SJSA1 (cell line): ENCODE measurements at regions not wholly inside any gene's neighbourhood (a gene's known extent, or its start where the extent isn't known, plus 50 kb on each side); places are given as distances from the start of the nearest gene placed in this dataset.

Source experiments
- DNase-seq, 2 experiments: peaks; one replicate each; pipeline ENCODE4 v3.0.0-alpha.2; 2015 to 2020; ENCODE audit warnings: low spot score in 2 of 2, low read depth in 1 of 2
- H3K27ac ChIP-seq: fragments of 250-450 bp; sonication (Bioruptor Pico); 2 replicates; pipeline ENCODE4 v1.5.1; 2020; ENCODE audit warnings: mild to moderate bottlenecking, moderate library complexity
- H3K27me3 ChIP-seq: fragments of 250-450 bp; sonication (Bioruptor Pico); replicated peaks from 2 replicates; pipeline ENCODE4 v1.5.1; 2020; ENCODE audit warnings: mild to moderate bottlenecking, moderate library complexity
- H3K36me3 ChIP-seq: fragments of 250-450 bp; sonication (Bioruptor Pico); 2 replicates; pipeline ENCODE4 v1.5.1; 2020; ENCODE audit warnings: mild to moderate bottlenecking
- H3K4me1 ChIP-seq: fragments of 250-450 bp; sonication (Bioruptor Pico); replicated peaks from 2 replicates; pipeline ENCODE4 v1.6.1; 2021; ENCODE audit warnings: mild to moderate bottlenecking
- H3K4me3 ChIP-seq: fragments of 250-450 bp; sonication (Bioruptor Pico); 2 replicates; pipeline ENCODE4 v1.5.1; 2020; ENCODE audit warnings: mild to moderate bottlenecking
- H3K9me3 ChIP-seq: fragments of 250-450 bp; sonication (Bioruptor Pico); replicated peaks from 2 replicates; pipeline ENCODE4 v1.5.1; 2020; ENCODE audit warnings: mild to moderate bottlenecking

DNA sequence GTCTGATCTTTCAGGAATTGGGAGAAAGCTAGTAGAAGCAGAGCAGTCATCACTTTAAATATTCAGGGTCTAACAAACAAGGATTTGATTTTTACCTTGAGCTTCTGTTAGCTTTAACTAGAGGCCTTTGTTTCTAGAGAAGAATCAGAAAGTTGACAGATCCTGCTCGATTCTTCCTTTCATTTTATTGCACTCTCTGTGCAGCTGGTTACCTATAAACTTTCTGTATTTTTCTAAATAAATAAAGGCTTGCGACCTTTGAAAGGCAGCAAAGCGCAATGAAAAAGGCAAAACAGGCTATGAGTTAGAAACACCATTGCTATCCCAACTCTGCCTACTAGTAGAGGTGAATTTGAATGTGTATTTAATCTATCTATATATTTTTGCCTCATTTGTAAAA, 101.4 kb upstream of the NPY2R start:
- H3K36me3 ChIP-seq: no peaks in the 10 kb centered on the region
- no peaks in the 10 kb centered on the region for H3K27me3 ChIP-seq

DNA sequence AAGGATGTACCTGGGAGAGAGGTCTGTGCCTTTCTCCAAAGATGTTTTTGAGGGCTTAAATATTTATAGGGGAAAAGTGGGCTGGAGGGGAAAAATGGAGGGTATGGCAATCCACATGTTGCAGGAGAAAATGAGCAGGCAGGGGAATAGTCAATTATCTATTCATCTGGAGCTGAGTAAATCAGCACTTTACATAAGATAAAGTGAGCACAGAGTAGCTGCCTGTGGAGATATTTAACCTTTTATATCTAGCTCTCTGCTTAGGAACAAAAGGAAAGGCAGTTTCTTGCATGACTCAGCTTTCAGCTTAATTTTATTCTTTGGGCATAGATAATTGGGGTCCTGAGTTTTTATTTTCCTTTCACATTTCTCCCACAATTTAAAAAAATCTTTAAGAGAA, 93.6 kb upstream of the NPY2R start:
- no peaks in the 10 kb centered on the region for H3K4me1 ChIP-seq
- H3K27me3 ChIP-seq: no peaks in the 10 kb centered on the region
- no peak overlapping the region for H3K4me3 ChIP-seq
- no peaks in the 10 kb centered on the region for H3K36me3 ChIP-seq
- H3K9me3 ChIP-seq: no peaks in the 10 kb centered on the region
- DNase-seq: no peak
- no peak overlapping the region for H3K27ac ChIP-seq

More for the DNA sequence above, 101.4 kb upstream of the NPY2R start:
- H3K9me3 ChIP-seq: no peaks in the 10 kb centered on the region
- no peak for DNase-seq
- no peaks in the 10 kb centered on the region for H3K4me1 ChIP-seq
- H3K27ac ChIP-seq: no peak overlapping the region
- H3K4me3 ChIP-seq: no peak overlapping the region

DNA sequence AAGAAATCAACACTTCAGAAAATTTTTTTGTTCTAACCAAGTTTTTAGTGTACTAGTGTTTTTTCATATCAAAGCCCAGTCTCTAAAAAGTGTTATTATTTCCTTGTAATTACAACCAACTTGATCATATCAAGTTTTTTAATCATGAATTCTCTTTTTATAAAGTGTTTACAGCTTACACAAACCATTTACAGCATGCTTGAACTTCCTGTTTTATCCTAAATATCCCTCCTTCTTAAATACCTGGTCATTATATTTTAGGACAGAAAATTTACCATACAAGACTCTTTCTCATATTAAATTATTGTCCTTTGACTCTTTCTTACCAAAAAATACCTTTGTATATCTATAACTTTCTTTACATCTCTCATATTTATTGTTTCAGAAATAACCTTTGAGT, 89.4 kb upstream of the NPY2R start:
- Histone ChIP-seq H3K27me3 (no peaks in the 10 kb centered on the region), H3K4me1 (no peaks in the 10 kb centered on the region), H3K27ac (no peak overlapping the region), H3K36me3 (no peaks in the 10 kb centered on the region), H3K9me3 (no peaks in the 10 kb centered on the region), H3K4me3 (no peak overlapping the region)
- no peak for DNase-seq

DNA sequence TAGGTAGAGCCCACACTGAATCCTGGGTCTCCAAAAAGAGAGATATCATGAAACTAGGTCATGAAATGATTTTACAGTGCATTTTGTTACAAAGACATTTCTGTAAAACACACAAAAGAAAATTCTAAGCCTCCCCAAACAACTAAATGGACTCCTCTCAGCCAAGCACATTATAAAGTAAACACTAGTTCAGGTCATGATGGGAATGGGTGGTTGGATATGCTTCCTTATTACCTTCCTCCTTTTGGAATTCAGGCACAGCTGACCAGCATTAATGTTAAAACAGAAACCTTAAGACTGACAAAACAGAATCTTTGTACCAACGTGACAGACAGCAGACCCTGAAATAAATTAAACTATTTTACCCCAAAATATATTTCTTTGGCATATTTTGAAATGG, 87.9 kb upstream of the NPY2R start:
- no peak overlapping the region for H3K27ac ChIP-seq
- no peak overlapping the region for H3K4me3 ChIP-seq
- no peak for DNase-seq
- H3K9me3 ChIP-seq: no peaks in the 10 kb centered on the region
- no peaks in the 10 kb centered on the region for H3K27me3 ChIP-seq
- H3K36me3 ChIP-seq: no peaks in the 10 kb centered on the region
- H3K4me1 ChIP-seq: no peaks in the 10 kb centered on the region

GRCh38 chr4:155122382-155122781, 86.1 kb upstream of the NPY2R start:
- Histone ChIP-seq H3K36me3 (no peaks in the 10 kb centered on the region), H3K27ac (no peak overlapping the region), H3K4me1 (no peaks in the 10 kb centered on the region), H3K27me3 (no peaks in the 10 kb centered on the region), H3K9me3 (no peaks in the 10 kb centered on the region), H3K4me3 (no peak overlapping the region)
- DNase-seq: no peak

DNA sequence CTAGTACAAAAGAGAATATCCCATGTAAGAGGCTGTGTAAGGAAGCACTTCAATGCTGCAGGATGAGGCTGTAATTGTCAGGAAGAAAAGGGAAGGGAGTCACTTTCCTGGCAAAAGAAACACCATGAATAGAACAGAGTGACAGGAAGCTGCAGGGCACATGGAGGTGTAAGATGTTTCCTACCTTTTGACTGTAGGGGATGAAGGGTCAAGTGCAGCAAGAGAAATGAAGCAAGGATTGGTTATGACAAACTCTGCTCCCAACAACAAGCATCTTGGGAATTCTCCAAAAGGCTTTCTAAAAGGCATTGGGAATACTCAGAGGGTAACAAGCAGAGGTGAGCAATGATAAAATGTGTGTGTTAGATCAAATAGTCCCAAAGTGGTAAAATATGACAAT, 74.3 kb upstream of the NPY2R start:
- Histone ChIP-seq H3K4me3 (no peak overlapping the region), H3K27ac (no peak overlapping the region), H3K27me3 (no peaks in the 10 kb centered on the region; the same call in 1 of the 2 replicates), H3K36me3 (no peaks in the 10 kb centered on the region), H3K9me3 (no peaks in the 10 kb centered on the region), H3K4me1 (no peaks in the 10 kb centered on the region)
- no peak for DNase-seq

DNA sequence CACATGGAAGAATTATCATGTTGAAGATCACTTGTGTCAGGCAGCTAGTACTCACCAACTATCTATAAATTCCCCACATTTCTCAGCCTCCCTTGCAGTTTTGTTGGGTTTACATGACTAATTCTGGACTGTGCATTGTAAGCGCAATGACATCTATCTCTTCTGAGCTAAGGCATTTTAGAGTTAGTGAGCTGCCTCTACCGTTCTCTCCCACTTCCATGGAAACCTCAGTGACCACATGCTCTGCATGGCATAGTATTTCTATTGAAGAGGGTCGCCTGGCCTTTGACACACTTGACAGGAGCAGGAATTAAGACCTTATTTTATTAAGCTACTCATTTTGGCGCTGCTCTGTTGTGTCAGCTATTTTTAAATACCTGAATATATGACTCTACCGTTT, 67.5 kb upstream of the NPY2R start:
- no peak for DNase-seq
- H3K27me3 ChIP-seq: no peaks in the 10 kb centered on the region
- H3K4me3 ChIP-seq: no peak overlapping the region
- H3K27ac ChIP-seq: no peak overlapping the region
- H3K36me3 ChIP-seq: no peaks in the 10 kb centered on the region
- H3K9me3 ChIP-seq: no peaks in the 10 kb centered on the region
- H3K4me1 ChIP-seq: no peaks in the 10 kb centered on the region

DNA sequence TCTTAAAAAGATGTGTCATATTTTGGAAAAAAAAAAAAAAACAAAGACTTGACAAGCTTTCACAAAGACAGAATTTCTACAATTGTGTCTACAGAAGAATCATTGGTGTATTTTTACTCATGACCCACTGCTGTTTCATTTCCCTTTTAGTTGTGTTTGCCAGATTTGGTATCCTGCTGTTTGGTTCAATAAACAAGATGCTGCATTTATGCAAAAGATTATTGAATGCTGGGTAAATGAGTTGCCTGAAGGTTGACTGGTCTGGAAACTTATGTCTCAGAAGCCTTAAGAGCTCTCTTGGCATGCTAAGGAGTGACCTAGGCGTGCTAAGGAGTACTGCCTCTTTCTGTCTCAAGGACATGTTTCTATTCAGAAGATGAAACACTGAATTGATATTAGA, 64.9 kb upstream of the NPY2R start:
- Histone ChIP-seq H3K9me3 (no peaks in the 10 kb centered on the region), H3K36me3 (no peaks in the 10 kb centered on the region), H3K4me1 (no peaks in the 10 kb centered on the region), H3K27ac (no peak overlapping the region), H3K4me3 (no peak overlapping the region), H3K27me3 (no peaks in the 10 kb centered on the region)
- DNase-seq: no peak
